Nephron (organoid): ENCODE measurements at regions not wholly inside any gene's neighbourhood (a gene's known extent, or its start where the extent isn't known, plus 50 kb on each side); places are given as distances from the start of the nearest gene placed in this dataset.

Experiments
- H3K27ac Mint-ChIP-seq, 3 experiments: 2 replicates each; pipeline ENCODE4 v1.8.0; 2020; ENCODE audit warnings: mixed read lengths in 3 of 3, mild to moderate bottlenecking in 2 of 3, moderate library complexity in 1 of 3
- H3K27me3 Mint-ChIP-seq: 2 replicates; pipeline ENCODE4 v1.8.0; 2021; ENCODE audit warnings: low read depth, mild to moderate bottlenecking, moderate library complexity, mixed read lengths
- H3K36me3 Mint-ChIP-seq: 2 replicates; pipeline ENCODE4 v1.8.0; 2020; ENCODE audit warnings: low read depth, mixed read lengths
- H3K4me1 Mint-ChIP-seq: 2 replicates; pipeline ENCODE4 v1.8.0; 2020; ENCODE audit warnings: mixed read lengths
- H3K4me3 Mint-ChIP-seq, 3 experiments: 2 replicates each; pipeline ENCODE4 v1.8.0; 2020; ENCODE audit warnings: mild to moderate bottlenecking in 3 of 3, mixed read lengths in 3 of 3, moderate library complexity in 2 of 3
- H3K9me3 Mint-ChIP-seq: 2 replicates; pipeline ENCODE4 v1.8.0; 2020; ENCODE audit warnings: mixed read lengths
- CTCF ChIP-seq, 3 experiments: fragments of 200-600 bp; sonication (generic); IDR thresholded peaks; one replicate each; pipeline ENCODE4 v1.5.0; 2021; ENCODE audit warnings: antibody characterized with exemption in 3 of 3; ENCODE audit not compliant: unreplicated experiment in 3 of 3

- Mint-ChIP-seq H3K27me3 (peaks cover 25% of the 10 kb centered on the region), H3K4me3 (no peak overlapping the region)
These were observed 73.4 kb upstream of the TTC34 start for GRCh38 chr1:2874607-2875480.

GRCh38 chr1:2875707-2876561, 74.4 kb upstream of the TTC34 start:
- Mint-ChIP-seq H3K27me3 (peaks cover 27% of the 10 kb centered on the region), H3K4me3 (no peak overlapping the region), H3K36me3 (no peaks in the 10 kb centered on the region), H3K9me3 (peaks cover 16% of the 10 kb centered on the region), H3K4me1 (peaks cover 4% of the 10 kb centered on the region), H3K27ac (peak overlapping the region in 2 of 3 experiments; percentile 40 to 44)
- TF ChIP-seq CTCF (IDR thresholded peaks at IDR 0.05; ENCODE audit: unreplicated experiment in 3 of 3), result peak; percentile 39 to 60 (median 56)

More at GRCh38 chr1:2874607-2875480, 73.4 kb upstream of the TTC34 start:
- no peaks in the 10 kb centered on the region for H3K36me3 Mint-ChIP-seq
- no peak overlapping the region for H3K27ac Mint-ChIP-seq
- H3K4me1 Mint-ChIP-seq, result peaks cover 4% of the 10 kb centered on the region
- peaks cover 18% of the 10 kb centered on the region for H3K9me3 Mint-ChIP-seq
- no peak for TF ChIP-seq CTCF (IDR thresholded peaks at IDR 0.05; ENCODE audit: unreplicated experiment in 3 of 3)

GRCh38 chr1:2876846-2877245, 75.4 kb upstream of the TTC34 start:
- Mint-ChIP-seq H3K4me3 (no peak overlapping the region), H3K36me3 (no peaks in the 10 kb centered on the region), H3K27me3 (peaks cover 30% of the 10 kb centered on the region), H3K4me1 (peaks cover 4% of the 10 kb centered on the region), H3K9me3 (peaks cover 9% of the 10 kb centered on the region), H3K27ac (no peak overlapping the region)
- TF ChIP-seq CTCF (IDR thresholded peaks at IDR 0.05; ENCODE audit: unreplicated experiment in 3 of 3), result no peak

- H3K9me3 Mint-ChIP-seq, result peaks cover 6% of the 10 kb centered on the region
- no peaks in the 10 kb centered on the region for H3K36me3 Mint-ChIP-seq
- H3K4me3 Mint-ChIP-seq, result no peak overlapping the region
These were observed 75.9 kb upstream of the TTC34 start for GRCh38 chr1:2877391-2877790.

GRCh38 chr1:2878591-2878990, 77.1 kb upstream of the TTC34 start:
- TF ChIP-seq CTCF (IDR thresholded peaks at IDR 0.05; ENCODE audit: unreplicated experiment in 3 of 3), result no peak
- no peak overlapping the region for H3K4me3 Mint-ChIP-seq
- H3K4me1 Mint-ChIP-seq, result peaks cover 4% of the 10 kb centered on the region
- H3K9me3 Mint-ChIP-seq, result no peaks in the 10 kb centered on the region
- H3K27ac Mint-ChIP-seq, result no peak overlapping the region
- H3K27me3 Mint-ChIP-seq, result peaks cover 26% of the 10 kb centered on the region
- H3K36me3 Mint-ChIP-seq, result no peaks in the 10 kb centered on the region

More at GRCh38 chr1:2877391-2877790, 75.9 kb upstream of the TTC34 start:
- no peak for TF ChIP-seq CTCF (IDR thresholded peaks at IDR 0.05; ENCODE audit: unreplicated experiment in 3 of 3)
- Mint-ChIP-seq H3K27ac (no peak overlapping the region), H3K27me3 (peaks cover 28% of the 10 kb centered on the region), H3K4me1 (peaks cover 4% of the 10 kb centered on the region)
